Cardiac fibroblast (primary cell): ENCODE measurements at regions not wholly inside any gene's neighbourhood (a gene's known extent, or its start where the extent isn't known, plus 50 kb on each side); places are given as distances from the start of the nearest gene placed in this dataset.

ENCODE experiments used
- DNase-seq, 2 donors: peaks; one replicate each; pipeline versions ENCODE4 v3.0.0 to v3.0.0-alpha.2; 2010; ENCODE audit warnings: low read depth in 2 of 2
- H3K4me3 ChIP-seq, 2 donors: replicated peaks in 1 of 2; 1 replicate in 1 of 2; 2 replicates in 1 of 2; pipeline ENCODE4 v1.5.1; 2011; ENCODE audit warnings: low read depth in 2 of 2, low read length in 2 of 2, mild to moderate bottlenecking in 2 of 2, moderate library complexity in 1 of 2
- TF ChIP-seq, protein P1 (sequence below): IDR thresholded peaks from one replicate; pipeline ENCODE4 v1.5.1; 2011; ENCODE audit warnings: low read depth, mild to moderate bottlenecking, low read length, inconsistent platforms

GRCh38 chr5:34507933-34508332 is 148.2 kb upstream of the RAI14 start:
- DNase-seq, result no peak
- TF ChIP-seq, protein P1, sequence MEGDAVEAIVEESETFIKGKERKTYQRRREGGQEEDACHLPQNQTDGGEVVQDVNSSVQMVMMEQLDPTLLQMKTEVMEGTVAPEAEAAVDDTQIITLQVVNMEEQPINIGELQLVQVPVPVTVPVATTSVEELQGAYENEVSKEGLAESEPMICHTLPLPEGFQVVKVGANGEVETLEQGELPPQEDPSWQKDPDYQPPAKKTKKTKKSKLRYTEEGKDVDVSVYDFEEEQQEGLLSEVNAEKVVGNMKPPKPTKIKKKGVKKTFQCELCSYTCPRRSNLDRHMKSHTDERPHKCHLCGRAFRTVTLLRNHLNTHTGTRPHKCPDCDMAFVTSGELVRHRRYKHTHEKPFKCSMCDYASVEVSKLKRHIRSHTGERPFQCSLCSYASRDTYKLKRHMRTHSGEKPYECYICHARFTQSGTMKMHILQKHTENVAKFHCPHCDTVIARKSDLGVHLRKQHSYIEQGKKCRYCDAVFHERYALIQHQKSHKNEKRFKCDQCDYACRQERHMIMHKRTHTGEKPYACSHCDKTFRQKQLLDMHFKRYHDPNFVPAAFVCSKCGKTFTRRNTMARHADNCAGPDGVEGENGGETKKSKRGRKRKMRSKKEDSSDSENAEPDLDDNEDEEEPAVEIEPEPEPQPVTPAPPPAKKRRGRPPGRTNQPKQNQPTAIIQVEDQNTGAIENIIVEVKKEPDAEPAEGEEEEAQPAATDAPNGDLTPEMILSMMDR, result no peak
- no peak overlapping the region for H3K4me3 ChIP-seq

- H3K4me3 ChIP-seq, result no peak overlapping the region
- TF ChIP-seq, protein P1, result no peak
- DNase-seq, result no peak
These were observed 146.7 kb upstream of the RAI14 start for GRCh38 chr5:34509392-34509791.

- no peak for DNase-seq
- TF ChIP-seq, protein P1, result no peak
- H3K4me3 ChIP-seq, result no peak overlapping the region
These were observed 146.1 kb upstream of the RAI14 start for GRCh38 chr5:34510002-34510401.

DNA sequence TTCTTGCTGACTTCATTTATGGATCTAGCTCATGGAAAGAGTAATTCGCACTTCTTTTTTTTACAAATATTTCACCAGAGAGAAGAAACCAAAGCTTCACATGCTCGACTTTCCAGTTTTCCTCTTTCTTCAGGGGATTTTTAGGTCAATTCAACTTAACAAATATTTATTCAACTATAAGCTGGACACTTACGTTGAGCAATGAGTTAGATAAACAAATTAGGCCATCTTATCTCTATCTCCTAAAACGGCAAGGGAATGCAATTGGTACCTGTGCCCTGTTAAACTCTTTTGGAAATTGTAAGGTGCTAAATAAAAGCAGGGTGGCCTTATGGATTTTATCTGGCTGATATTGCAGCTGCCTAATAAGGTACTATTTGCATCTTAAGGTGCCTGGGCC is 145.1 kb upstream of the RAI14 start:
- no peak for DNase-seq
- TF ChIP-seq, protein P1, result no peak
- no peak overlapping the region for H3K4me3 ChIP-seq

DNA sequence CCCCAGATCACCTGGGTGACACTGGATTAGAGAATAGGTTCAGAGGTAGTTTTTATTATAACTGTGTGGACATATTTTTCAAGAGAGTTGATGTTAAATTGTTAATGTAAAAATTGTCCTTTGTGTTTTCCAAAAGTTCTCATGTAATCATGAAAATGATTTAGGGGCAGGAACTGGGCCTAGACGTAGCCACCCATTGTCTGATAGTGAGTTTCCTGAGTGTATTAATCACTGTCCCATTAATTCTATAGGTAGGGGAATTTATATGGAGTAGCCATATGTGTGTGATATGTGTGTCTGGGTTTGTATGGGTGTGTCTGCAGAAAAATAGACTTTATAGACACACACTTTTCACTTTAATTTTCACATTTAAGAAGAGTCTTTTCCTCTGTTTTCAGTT is 144.6 kb upstream of the RAI14 start:
- TF ChIP-seq, protein P1, result no peak
- H3K4me3 ChIP-seq, result no peak overlapping the region
- DNase-seq, result no peak

DNA sequence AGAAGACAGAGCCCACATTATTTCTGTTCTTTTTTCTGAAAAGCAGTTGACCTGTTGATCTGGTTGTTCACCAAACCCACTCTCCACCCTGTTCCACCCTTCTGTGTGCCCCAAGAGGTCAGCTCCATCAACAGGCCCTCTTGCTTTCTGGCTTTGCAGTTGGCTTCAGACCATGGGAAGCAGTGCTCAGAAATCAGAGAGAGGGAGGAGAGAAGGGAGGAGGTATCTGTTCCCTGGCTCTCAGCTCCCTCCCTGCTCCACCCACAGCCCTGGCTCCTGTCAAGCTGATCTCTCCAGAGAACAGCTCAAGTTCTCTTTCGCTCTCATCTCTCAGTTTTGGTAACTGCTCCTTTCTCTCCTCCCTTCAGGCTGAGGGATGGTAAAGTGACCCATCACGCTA is 144.2 kb upstream of the RAI14 start:
- no peak overlapping the region for H3K4me3 ChIP-seq
- DNase-seq, result peak; percentile 22 to 79
- TF ChIP-seq, protein P1, result no peak

DNA sequence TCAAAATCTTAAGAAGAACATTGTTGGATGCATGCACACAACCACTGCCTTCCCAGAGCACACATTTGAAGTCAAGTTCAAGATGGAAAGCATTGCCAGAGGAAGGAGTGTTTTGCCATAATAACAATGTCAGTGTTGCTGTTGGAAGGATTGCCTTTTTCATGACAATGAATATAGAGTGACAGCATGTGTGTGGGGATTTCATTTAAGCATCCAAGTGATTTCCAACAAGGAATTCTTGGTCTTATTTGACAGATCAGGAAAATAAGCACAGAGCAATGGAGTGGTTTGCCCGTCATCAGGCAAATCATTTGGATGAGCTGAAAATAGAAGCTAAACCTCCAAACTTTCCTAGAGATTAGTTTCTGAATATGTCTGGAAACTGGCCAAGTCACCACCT is 140.0 kb upstream of the RAI14 start:
- no peak for DNase-seq
- no peak overlapping the region for H3K4me3 ChIP-seq
- TF ChIP-seq, protein P1, result no peak
